ENCODE measurements at regions not wholly inside any gene's neighbourhood (a gene's known extent, or its start where the extent isn't known, plus 50 kb on each side); places are given as distances from the start of the nearest gene placed in this dataset.

- H3K9me3 Mint-ChIP-seq (ENCODE audit: insufficient read depth) = no peaks in the 10 kb centered on the region
- H3K27ac Mint-ChIP-seq = no peak overlapping the region
- peaks cover 7% of the 10 kb centered on the region for H3K27me3 Mint-ChIP-seq (ENCODE audit: low read depth)
- H3K4me1 Mint-ChIP-seq (ENCODE audit: low read depth) = no peaks in the 10 kb centered on the region
- H3K36me3 Mint-ChIP-seq (ENCODE audit: low read depth) = no peaks in the 10 kb centered on the region
- POLR2A ChIA-PET = no interaction called here
- ATAC-seq = no peak
- no peak for DNase-seq
- CTCF ChIA-PET = interaction anchor here (1.1 to 1.6 kb wide), 2 partner anchors 10 to 12 kb away, joined by 3 to 6 read pairs; no protein-coding TSS in a partner anchor
- no peak overlapping the region for H3K4me3 Mint-ChIP-seq
Observed at GRCh38 chr17:21523497-21524210, 147.5 kb downstream of the KCNJ12 start.

GRCh38 chr17:21524211-21524591 lies 148.0 kb downstream of the KCNJ12 start:
- Mint-ChIP-seq H3K27me3 (ENCODE audit: low read depth) (peaks cover 4% of the 10 kb centered on the region), H3K36me3 (ENCODE audit: low read depth) (no peaks in the 10 kb centered on the region), H3K9me3 (ENCODE audit: insufficient read depth) (no peaks in the 10 kb centered on the region), H3K4me1 (ENCODE audit: low read depth) (no peaks in the 10 kb centered on the region), H3K27ac (no peak overlapping the region), H3K4me3 (no peak overlapping the region)
- ATAC-seq (no peak), DNase-seq (no peak)
- ChIA-PET CTCF (interaction anchor here (1.1 to 1.6 kb wide), 2 partner anchors 11 to 12 kb away, joined by 3 to 6 read pairs; no protein-coding TSS in a partner anchor), POLR2A (no interaction called here)

- Mint-ChIP-seq H3K4me3 (no peak overlapping the region), H3K4me1 (ENCODE audit: low read depth) (no peaks in the 10 kb centered on the region)
Observed at GRCh38 chr17:21525464-21526130, 149.4 kb downstream of the KCNJ12 start.

GRCh38 chr17:21528031-21528695 lies 152.0 kb downstream of the KCNJ12 start:
- Mint-ChIP-seq H3K4me3 (no peak overlapping the region), H3K27ac (no peak overlapping the region), H3K27me3 (ENCODE audit: low read depth) (peaks cover 2% of the 10 kb centered on the region), H3K9me3 (ENCODE audit: insufficient read depth) (no peaks in the 10 kb centered on the region), H3K4me1 (ENCODE audit: low read depth) (peaks cover 9% of the 10 kb centered on the region), H3K36me3 (ENCODE audit: low read depth) (no peaks in the 10 kb centered on the region)
- ChIA-PET CTCF (no interaction called here), POLR2A (no interaction called here)
- no peak for DNase-seq
- no peak for ATAC-seq

More at GRCh38 chr17:21525464-21526130, 149.4 kb downstream of the KCNJ12 start:
- ATAC-seq (no peak), DNase-seq (no peak)
- no peaks in the 10 kb centered on the region for H3K9me3 Mint-ChIP-seq (ENCODE audit: insufficient read depth)
- H3K27me3 Mint-ChIP-seq (ENCODE audit: low read depth) = peaks cover 2% of the 10 kb centered on the region
- H3K36me3 Mint-ChIP-seq (ENCODE audit: low read depth) = no peaks in the 10 kb centered on the region
- ChIA-PET POLR2A (no interaction called here), CTCF (interaction anchor here (1.0 to 1.3 kb wide), 3 partner anchors 9 to 14 kb away, joined by 3 to 6 read pairs (median 5); no protein-coding TSS in a partner anchor)
- no peak overlapping the region for H3K27ac Mint-ChIP-seq

- Mint-ChIP-seq H3K4me1 (ENCODE audit: low read depth) (peaks cover 18% of the 10 kb centered on the region), H3K36me3 (ENCODE audit: low read depth) (peaks cover under 1% of the 10 kb centered on the region), H3K27me3 (ENCODE audit: low read depth) (no peaks in the 10 kb centered on the region), H3K27ac (no peak overlapping the region), H3K9me3 (ENCODE audit: insufficient read depth) (no peaks in the 10 kb centered on the region), H3K4me3 (no peak overlapping the region)
- CTCF ChIA-PET = no interaction called here
- POLR2A ChIA-PET = no interaction called here
- ATAC-seq = no peak
- no peak for DNase-seq
Observed at GRCh38 chr17:21530311-21530710, 154.2 kb downstream of the KCNJ12 start.

GRCh38 chr17:21530841-21531240 lies 154.7 kb downstream of the KCNJ12 start:
- ATAC-seq (peak; percentile 36), DNase-seq (no peak)
- H3K27me3 Mint-ChIP-seq (ENCODE audit: low read depth) = no peaks in the 10 kb centered on the region
- H3K9me3 Mint-ChIP-seq (ENCODE audit: insufficient read depth) = no peaks in the 10 kb centered on the region
- POLR2A ChIA-PET = no interaction called here
- H3K4me3 Mint-ChIP-seq = no peak overlapping the region
- H3K36me3 Mint-ChIP-seq (ENCODE audit: low read depth) = peaks cover 2% of the 10 kb centered on the region
- CTCF ChIA-PET = interaction anchor here (1.3 kb wide), 1 partner anchor 19 kb away, joined by 4 read pairs; no protein-coding TSS in a partner anchor
- H3K4me1 Mint-ChIP-seq (ENCODE audit: low read depth) = peaks cover 18% of the 10 kb centered on the region
- no peak overlapping the region for H3K27ac Mint-ChIP-seq

GRCh38 chr17:21532763-21533385 lies 156.7 kb downstream of the KCNJ12 start:
- peaks cover 12% of the 10 kb centered on the region for H3K9me3 Mint-ChIP-seq (ENCODE audit: insufficient read depth)
- no peak overlapping the region for H3K4me3 Mint-ChIP-seq
- peaks cover 14% of the 10 kb centered on the region for H3K36me3 Mint-ChIP-seq (ENCODE audit: low read depth)
- ATAC-seq = peak; percentile 23
- peak overlapping the region; percentile 39 for H3K27ac Mint-ChIP-seq
- CTCF ChIA-PET = interaction anchor here (0.7 kb wide), 1 partner anchor 20 kb away, joined by 4 read pairs; no protein-coding TSS in a partner anchor
- H3K4me1 Mint-ChIP-seq (ENCODE audit: low read depth) = peaks cover 18% of the 10 kb centered on the region
- POLR2A ChIA-PET = interaction anchor here (0.5 kb wide), 1 partner anchor 348 kb away, joined by 4 read pairs; no protein-coding TSS in a partner anchor
- no peak for DNase-seq
- H3K27me3 Mint-ChIP-seq (ENCODE audit: low read depth) = no peaks in the 10 kb centered on the region

GRCh38 chr17:21535686-21536375 lies 156.5 kb upstream of the KCNJ18 start:
- no peaks in the 10 kb centered on the region for H3K27me3 Mint-ChIP-seq (ENCODE audit: low read depth)
- no peak for DNase-seq
- peaks cover 22% of the 10 kb centered on the region for H3K36me3 Mint-ChIP-seq (ENCODE audit: low read depth)
- H3K27ac Mint-ChIP-seq = no peak overlapping the region
- peaks cover 20% of the 10 kb centered on the region for H3K9me3 Mint-ChIP-seq (ENCODE audit: insufficient read depth)
- ATAC-seq = no peak
- H3K4me3 Mint-ChIP-seq = no peak overlapping the region
- POLR2A ChIA-PET = no interaction called here
- CTCF ChIA-PET = interaction anchor here (1.3 to 1.6 kb wide), 2 partner anchors 13 to 23 kb away, joined by 4 to 5 read pairs; no protein-coding TSS in a partner anchor
- peaks cover 18% of the 10 kb centered on the region for H3K4me1 Mint-ChIP-seq (ENCODE audit: low read depth)

- H3K27me3 Mint-ChIP-seq (ENCODE audit: low read depth) = no peaks in the 10 kb centered on the region
- DNase-seq (no peak), ATAC-seq (no peak)
- peaks cover 22% of the 10 kb centered on the region for H3K36me3 Mint-ChIP-seq (ENCODE audit: low read depth)
- ChIA-PET POLR2A (no interaction called here), CTCF (no interaction called here)
- no peak overlapping the region for H3K4me3 Mint-ChIP-seq
- H3K27ac Mint-ChIP-seq = no peak overlapping the region
- H3K4me1 Mint-ChIP-seq (ENCODE audit: low read depth) = peaks cover 15% of the 10 kb centered on the region
- H3K9me3 Mint-ChIP-seq (ENCODE audit: insufficient read depth) = peaks cover 20% of the 10 kb centered on the region
Observed at GRCh38 chr17:21537302-21537701, 155.0 kb upstream of the KCNJ18 start.

GRCh38 chr17:21538615-21539014 lies 153.7 kb upstream of the KCNJ18 start:
- Mint-ChIP-seq H3K4me1 (ENCODE audit: low read depth) (peaks cover 4% of the 10 kb centered on the region), H3K27me3 (ENCODE audit: low read depth) (no peaks in the 10 kb centered on the region), H3K9me3 (ENCODE audit: insufficient read depth) (peaks cover 20% of the 10 kb centered on the region), H3K36me3 (ENCODE audit: low read depth) (peaks cover 26% of the 10 kb centered on the region), H3K4me3 (no peak overlapping the region), H3K27ac (no peak overlapping the region)
- ATAC-seq (no peak), DNase-seq (no peak)
- ChIA-PET POLR2A (no interaction called here), CTCF (no interaction called here)

GRCh38 chr17:21539146-21539545 lies 153.2 kb upstream of the KCNJ18 start:
- Mint-ChIP-seq H3K27ac (no peak overlapping the region), H3K36me3 (ENCODE audit: low read depth) (peaks cover 27% of the 10 kb centered on the region), H3K4me3 (no peak overlapping the region), H3K9me3 (ENCODE audit: insufficient read depth) (peaks cover 20% of the 10 kb centered on the region), H3K27me3 (ENCODE audit: low read depth) (no peaks in the 10 kb centered on the region), H3K4me1 (ENCODE audit: low read depth) (no peaks in the 10 kb centered on the region)
- no peak for ATAC-seq
- POLR2A ChIA-PET = no interaction called here
- CTCF ChIA-PET = no interaction called here
- no peak for DNase-seq
